ENCODE measurements at regions not wholly inside any gene's neighbourhood (a gene's known extent, or its start where the extent isn't known, plus 50 kb on each side); places are given as distances from the start of the nearest gene placed in this dataset.
A peak's percentile ranks its signal among the peaks of the same experiment; 100 is the strongest.

DNA sequence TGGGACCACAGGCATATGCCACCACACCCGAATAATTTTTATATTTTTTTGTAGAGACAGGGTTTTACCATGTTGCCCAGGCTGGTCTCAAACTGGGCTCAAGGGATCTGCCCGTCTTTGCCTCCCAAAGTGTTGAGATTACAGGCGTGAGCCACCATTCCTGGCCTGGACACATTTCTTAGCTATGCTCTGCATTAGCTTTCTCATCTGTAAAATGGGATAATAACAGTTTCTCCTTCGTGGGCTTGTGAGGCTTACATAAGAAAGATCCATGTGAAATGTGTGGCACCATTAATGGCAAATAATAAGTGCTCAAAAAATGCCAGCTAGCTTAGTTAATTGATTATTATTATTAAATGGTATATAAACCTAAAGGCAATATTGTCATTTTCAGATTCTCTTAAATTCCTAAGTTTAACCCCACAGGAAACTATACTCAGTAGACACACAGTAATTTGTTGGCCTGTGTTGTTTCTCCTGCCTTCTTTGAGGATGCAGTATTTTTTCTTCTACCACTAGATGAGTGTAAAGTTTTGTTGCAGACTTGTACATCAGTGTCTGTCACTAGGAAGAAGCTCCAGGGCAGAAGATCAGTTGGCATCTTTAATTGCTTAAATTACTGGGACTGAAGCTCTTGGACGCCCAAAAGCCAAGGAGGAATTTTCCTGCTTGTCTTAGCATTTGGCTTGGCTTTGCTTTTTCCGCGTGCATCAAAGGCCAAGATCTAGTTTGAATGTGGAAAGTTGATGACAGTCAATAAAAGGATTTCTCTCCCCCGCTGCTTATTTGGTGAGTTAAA is 162.3 kb upstream of the ZNF217 start:
- Histone ChIP-seq H3K9me3 (ENCODE audit: control insufficient read depth in 2 of 3, low read length in 3 of 3) (no peaks in the 10 kb centered on the region), H3K4me1 (ENCODE audit: control insufficient read depth in 2 of 2, insufficient read depth in 2 of 2, low read length in 2 of 2) (peaks cover 55 to 56% of the 10 kb centered on the region in 2 donors), H3K27me3 (ENCODE audit: control insufficient read depth in 2 of 2, insufficient read depth in 2 of 2, low read length in 2 of 2) (no peaks in the 10 kb centered on the region), H3K36me3 (ENCODE audit: control insufficient read depth in 2 of 3, insufficient read depth in 3 of 3, low read length in 3 of 3) (no peaks in the 10 kb centered on the region), H3K4me3 (ENCODE audit: low read length) (no peak overlapping the region), H3K27ac (ENCODE audit: low read depth, low read length) (peak overlapping the region; percentile 22)
- peaks cover 38 to 67% (median 56%) of the 10 kb centered on the region in 7 donors for H3K4me1 Mint-ChIP-seq
- peak overlapping the region; percentile 79 to 99 (median 92) for H3K27ac Mint-ChIP-seq
- ATAC-seq (no peak), DNase-seq (no peak)
- no peaks in the 10 kb centered on the region for H3K27me3 Mint-ChIP-seq
- ChIA-PET CTCF (interaction anchor here (0.6 to 2.2 kb wide), 6 partner anchors 33 to 160 kb away, joined by 3 to 10 read pairs (median 4); no protein-coding TSS in a partner anchor), POLR2A (interaction anchor here (0.8 to 2.2 kb wide), 8 partner anchors 10 to 146 kb away, joined by 3 to 7 read pairs (median 4); no protein-coding TSS in a partner anchor)
- peak overlapping the region in 5 of 10 donors; percentile 8 to 62 (median 29) for H3K4me3 Mint-ChIP-seq
- H3K36me3 Mint-ChIP-seq, result peaks cover 0 to 3% (median 0%) of the 10 kb centered on the region in 5 donors
- peaks cover 0 to 5% (median 0%) of the 10 kb centered on the region in 11 donors for H3K9me3 Mint-ChIP-seq
- intact Hi-C loops (cut with micrococcal nuclease), result loop anchor here (10.0 kb wide), 2 partner anchors 189 to 541 kb away; no protein-coding TSS in a partner anchor

DNA sequence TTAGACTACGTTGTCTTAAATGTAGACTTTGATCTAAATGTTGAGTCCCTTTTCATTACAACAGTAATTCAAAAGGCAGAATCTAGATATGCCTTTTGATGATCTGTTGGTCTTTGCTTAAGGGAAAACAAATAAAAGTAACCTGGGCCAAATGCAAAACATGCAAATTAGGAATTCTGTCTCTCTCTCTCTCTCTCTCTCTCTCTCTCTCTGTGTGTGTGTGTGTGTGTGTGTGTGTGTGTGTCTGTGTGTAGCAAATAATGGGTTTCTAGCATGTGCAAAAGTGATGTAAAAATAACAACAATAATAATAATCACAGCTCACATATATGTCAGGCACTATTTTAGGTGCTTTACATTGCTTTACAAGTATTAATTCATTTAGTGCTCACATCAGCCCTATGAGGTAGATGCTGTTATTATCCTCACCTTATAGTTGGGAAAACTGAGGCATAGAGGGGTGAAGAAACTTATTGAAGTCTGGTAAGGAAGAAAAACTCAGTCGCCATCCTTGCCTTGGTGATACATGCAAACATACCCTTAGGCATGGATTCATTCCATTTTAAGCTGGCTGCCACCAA is 160.3 kb upstream of the ZNF217 start:
- Mint-ChIP-seq H3K9me3 (peaks cover 0 to 5% (median 0%) of the 10 kb centered on the region in 11 donors), H3K4me3 (peak overlapping the region; percentile 16 to 84 (median 68)), H3K27me3 (no peaks in the 10 kb centered on the region), H3K4me1 (peaks cover 42 to 84% (median 73%) of the 10 kb centered on the region in 7 donors), H3K36me3 (peaks cover 0 to 3% (median 0%) of the 10 kb centered on the region in 5 donors), H3K27ac (peak overlapping the region; percentile 91 to 99 (median 96))
- no peaks in the 10 kb centered on the region for H3K27me3 ChIP-seq (ENCODE audit: control insufficient read depth in 2 of 2, insufficient read depth in 2 of 2, low read length in 2 of 2)
- DNase-seq, result no peak
- POLR2A ChIA-PET, result interaction anchor here (0.6 to 1.6 kb wide), 13 partner anchors 14 to 1344 kb away, joined by 3 to 6 read pairs (median 3); no protein-coding TSS in a partner anchor
- H3K36me3 ChIP-seq (ENCODE audit: control insufficient read depth in 2 of 3, insufficient read depth in 3 of 3, low read length in 3 of 3), result no peaks in the 10 kb centered on the region
- H3K4me3 ChIP-seq (ENCODE audit: low read length), result no peak overlapping the region
- CTCF ChIA-PET, result interaction anchor here (0.7 to 3.1 kb wide), 4 partner anchors 15 to 751 kb away, joined by 3 to 7 read pairs (median 3); no protein-coding TSS in a partner anchor
- peaks cover 59 to 68% of the 10 kb centered on the region in 2 donors for H3K4me1 ChIP-seq (ENCODE audit: control insufficient read depth in 2 of 2, insufficient read depth in 2 of 2, low read length in 2 of 2)
- intact Hi-C loops (cut with micrococcal nuclease), result loop anchor here (1.0 to 10.0 kb wide), 7 partner anchors 73 to 539 kb away; no protein-coding TSS in a partner anchor
- no peaks in the 10 kb centered on the region for H3K9me3 ChIP-seq (ENCODE audit: control insufficient read depth in 2 of 3, low read length in 3 of 3)
- no peak for ATAC-seq
- H3K27ac ChIP-seq (ENCODE audit: low read depth, low read length), result peak overlapping the region; percentile 63

DNA sequence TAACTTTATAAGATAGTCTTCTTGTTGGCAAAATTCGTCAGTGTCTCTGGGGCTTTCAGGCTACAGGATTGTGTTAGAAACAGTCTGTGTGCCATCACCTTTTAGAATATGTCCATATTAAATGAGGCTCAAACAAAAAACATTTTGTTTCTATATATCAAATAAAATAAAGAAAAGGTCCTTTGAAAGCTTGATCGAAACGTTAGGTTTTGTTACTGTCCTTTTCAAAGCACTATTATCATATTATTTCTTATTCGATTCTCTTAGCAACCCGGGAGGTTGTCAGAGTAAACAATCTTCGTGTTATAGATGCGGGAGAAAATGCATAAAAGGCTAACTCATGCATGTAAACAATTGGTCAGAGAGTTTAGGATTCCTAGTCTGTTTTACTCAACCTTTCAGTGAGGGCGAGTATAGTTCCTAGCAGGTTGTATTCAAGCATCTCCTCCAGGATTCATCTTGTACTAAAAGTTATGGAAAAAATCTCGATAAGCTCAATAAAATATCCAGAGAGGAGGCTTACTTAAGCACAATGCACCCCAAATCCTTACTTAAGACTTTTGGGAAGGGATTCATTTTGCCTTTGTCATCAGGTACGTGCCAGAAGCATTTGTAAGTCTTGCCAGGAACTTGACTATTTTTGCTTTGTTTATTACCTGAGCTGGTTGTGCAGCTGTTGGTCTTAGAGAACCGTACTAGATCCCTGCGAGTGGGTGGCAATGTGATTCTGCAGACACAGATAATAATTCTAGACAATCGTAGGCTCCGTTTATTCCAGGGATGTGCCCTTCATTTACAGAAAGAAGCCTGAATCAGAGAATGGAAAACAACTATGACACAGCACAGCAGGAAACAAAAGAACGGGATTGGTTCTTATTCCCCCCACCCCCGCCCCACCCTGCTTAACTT is 159.6 kb upstream of the ZNF217 start:
- intact Hi-C loops (cut with micrococcal nuclease), result loop anchor here (5.0 to 10.0 kb wide), 6 partner anchors 74 to 538 kb away; no protein-coding TSS in a partner anchor
- H3K4me1 Mint-ChIP-seq, result peaks cover 45 to 87% (median 77%) of the 10 kb centered on the region in 7 donors
- ChIA-PET CTCF (interaction anchor here (0.7 to 3.1 kb wide), 2 partner anchors 14 to 162 kb away, joined by 3 to 7 read pairs; no protein-coding TSS in a partner anchor), POLR2A (interaction anchor here (0.6 to 1.5 kb wide), 12 partner anchors 11 to 144 kb away, joined by 3 to 5 read pairs (median 3); no protein-coding TSS in a partner anchor)
- H3K27me3 Mint-ChIP-seq, result no peaks in the 10 kb centered on the region
- Histone ChIP-seq H3K4me1 (ENCODE audit: control insufficient read depth in 2 of 2, insufficient read depth in 2 of 2, low read length in 2 of 2) (peaks cover 59 to 72% of the 10 kb centered on the region in 2 donors), H3K27ac (ENCODE audit: low read depth, low read length) (peak overlapping the region; percentile 63), H3K4me3 (ENCODE audit: low read length) (no peak overlapping the region), H3K36me3 (ENCODE audit: control insufficient read depth in 2 of 3, insufficient read depth in 3 of 3, low read length in 3 of 3) (no peaks in the 10 kb centered on the region), H3K9me3 (ENCODE audit: control insufficient read depth in 2 of 3, low read length in 3 of 3) (no peaks in the 10 kb centered on the region), H3K27me3 (ENCODE audit: control insufficient read depth in 2 of 2, insufficient read depth in 2 of 2, low read length in 2 of 2) (no peaks in the 10 kb centered on the region)
- peak overlapping the region in 8 of 10 donors; percentile 45 to 84 (median 72) for H3K4me3 Mint-ChIP-seq
- peak overlapping the region; percentile 91 to 99 (median 96) for H3K27ac Mint-ChIP-seq
- ATAC-seq, result no peak
- peaks cover 0 to 5% (median 0%) of the 10 kb centered on the region in 11 donors for H3K9me3 Mint-ChIP-seq
- peaks cover 0 to 3% (median 0%) of the 10 kb centered on the region in 5 donors for H3K36me3 Mint-ChIP-seq
- DNase-seq, result no peak

DNA sequence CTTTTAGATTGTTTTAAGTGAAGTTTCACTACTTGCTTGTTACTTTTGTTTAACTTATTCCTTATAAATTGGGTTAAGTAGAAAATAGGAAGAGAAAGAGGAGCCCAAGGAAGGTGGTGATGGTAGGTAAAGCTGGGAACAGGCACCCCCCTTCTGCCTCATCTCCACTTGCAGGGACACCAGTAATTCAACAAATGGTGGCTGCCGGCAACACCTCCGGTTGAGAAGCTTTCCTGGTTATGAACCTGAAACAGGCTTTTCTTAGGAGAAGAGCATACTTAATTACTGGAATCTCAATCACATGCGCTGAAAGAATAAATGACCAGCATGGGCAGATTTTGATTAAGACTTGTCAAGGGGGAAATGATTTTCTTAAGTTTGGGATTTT is 158.9 kb upstream of the ZNF217 start:
- ChIA-PET CTCF (interaction anchor here (3.1 kb wide), 1 partner anchor 163 kb away, joined by 7 read pairs; no protein-coding TSS in a partner anchor), POLR2A (interaction anchor here (0.6 to 1.5 kb wide), 10 partner anchors 12 to 1367 kb away, joined by 3 to 5 read pairs (median 3); no protein-coding TSS in a partner anchor)
- intact Hi-C loops (cut with micrococcal nuclease), result loop anchor here (5.0 to 10.0 kb wide), 6 partner anchors 75 to 538 kb away; no protein-coding TSS in a partner anchor
- Mint-ChIP-seq H3K4me3 (peak overlapping the region in 9 of 10 donors; percentile 16 to 84 (median 52)), H3K9me3 (peaks cover 0 to 5% (median 0%) of the 10 kb centered on the region in 11 donors), H3K36me3 (peaks cover 0 to 3% (median 0%) of the 10 kb centered on the region in 5 donors), H3K27me3 (no peaks in the 10 kb centered on the region), H3K27ac (peak overlapping the region; percentile 91 to 99 (median 96)), H3K4me1 (peaks cover 45 to 86% (median 78%) of the 10 kb centered on the region in 7 donors)
- H3K9me3 ChIP-seq (ENCODE audit: control insufficient read depth in 2 of 3, low read length in 3 of 3), result no peaks in the 10 kb centered on the region
- DNase-seq (no peak), ATAC-seq (no peak)
- no peaks in the 10 kb centered on the region for H3K36me3 ChIP-seq (ENCODE audit: control insufficient read depth in 2 of 3, insufficient read depth in 3 of 3, low read length in 3 of 3)
- peaks cover 59 to 72% of the 10 kb centered on the region in 2 donors for H3K4me1 ChIP-seq (ENCODE audit: control insufficient read depth in 2 of 2, insufficient read depth in 2 of 2, low read length in 2 of 2)
- H3K27ac ChIP-seq (ENCODE audit: low read depth, low read length), result peak overlapping the region; percentile 63
- no peaks in the 10 kb centered on the region for H3K27me3 ChIP-seq (ENCODE audit: control insufficient read depth in 2 of 2, insufficient read depth in 2 of 2, low read length in 2 of 2)
- no peak overlapping the region for H3K4me3 ChIP-seq (ENCODE audit: low read length)

DNA sequence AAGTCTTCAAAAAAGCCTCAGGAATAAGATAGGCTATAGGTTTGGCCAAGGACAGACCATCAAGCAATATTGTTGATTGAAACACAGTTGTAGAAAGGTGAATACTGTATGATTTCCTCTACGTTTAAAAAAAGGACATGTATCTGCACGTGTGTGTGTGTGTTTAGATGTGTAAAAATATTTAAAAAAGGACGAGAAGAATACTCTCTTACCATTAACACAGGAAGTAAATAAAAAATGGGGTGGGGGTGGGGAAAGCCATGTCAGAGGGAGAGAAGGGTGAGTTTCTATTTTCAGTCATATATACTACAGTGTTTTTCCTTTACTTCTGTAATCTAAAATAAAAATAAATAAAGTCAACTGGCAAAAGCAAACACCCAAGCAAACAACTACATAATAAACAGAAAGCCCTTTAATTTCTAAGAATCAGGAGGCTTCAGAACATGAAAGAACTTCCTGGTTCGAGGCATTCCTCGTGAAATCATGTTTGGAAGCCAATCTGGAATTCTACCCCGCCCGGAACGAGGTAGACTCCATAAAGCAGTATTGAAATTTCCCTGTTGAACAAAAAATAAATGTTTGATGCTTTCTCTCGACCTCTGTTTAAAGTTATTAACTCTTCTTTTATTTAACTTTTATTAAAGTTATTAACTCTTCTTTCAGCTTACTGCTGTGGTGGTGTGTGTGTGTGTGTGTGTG is 158.1 kb upstream of the ZNF217 start:
- no peak for DNase-seq
- Histone ChIP-seq H3K27me3 (ENCODE audit: control insufficient read depth in 2 of 2, insufficient read depth in 2 of 2, low read length in 2 of 2) (no peaks in the 10 kb centered on the region), H3K4me3 (ENCODE audit: low read length) (no peak overlapping the region), H3K9me3 (ENCODE audit: control insufficient read depth in 2 of 3, low read length in 3 of 3) (no peaks in the 10 kb centered on the region), H3K4me1 (ENCODE audit: control insufficient read depth in 2 of 2, insufficient read depth in 2 of 2, low read length in 2 of 2) (peaks cover 59 to 72% of the 10 kb centered on the region in 2 donors), H3K27ac (ENCODE audit: low read depth, low read length) (peak overlapping the region; percentile 63), H3K36me3 (ENCODE audit: control insufficient read depth in 2 of 3, insufficient read depth in 3 of 3, low read length in 3 of 3) (no peaks in the 10 kb centered on the region)
- POLR2A ChIA-PET, result interaction anchor here (0.5 to 1.3 kb wide), 10 partner anchors 10 to 1367 kb away, joined by 3 to 8 read pairs (median 4); no protein-coding TSS in a partner anchor
- intact Hi-C loops (cut with micrococcal nuclease), result loop anchor here (1.0 to 10.0 kb wide), 18 partner anchors 11 to 537 kb away; no protein-coding TSS in a partner anchor
- peaks cover 0 to 3% (median 0%) of the 10 kb centered on the region in 5 donors for H3K36me3 Mint-ChIP-seq
- CTCF ChIA-PET, result interaction anchor here (1.0 to 3.1 kb wide), 3 partner anchors 95 to 164 kb away, joined by 3 to 7 read pairs (median 3); no protein-coding TSS in a partner anchor
- H3K27ac Mint-ChIP-seq, result peak overlapping the region; percentile 91 to 99 (median 96)
- H3K4me1 Mint-ChIP-seq, result peaks cover 45 to 83% (median 78%) of the 10 kb centered on the region in 7 donors
- no peaks in the 10 kb centered on the region for H3K27me3 Mint-ChIP-seq
- ATAC-seq, result peak; percentile 10
- peaks cover 0 to 5% (median 0%) of the 10 kb centered on the region in 11 donors for H3K9me3 Mint-ChIP-seq
- H3K4me3 Mint-ChIP-seq, result peak overlapping the region; percentile 58 to 84 (median 72)
